ENCODE measurements at regions not wholly inside any gene's neighbourhood (a gene's known extent, or its start where the extent isn't known, plus 50 kb on each side); places are given as distances from the start of the nearest gene placed in this dataset.

DNA sequence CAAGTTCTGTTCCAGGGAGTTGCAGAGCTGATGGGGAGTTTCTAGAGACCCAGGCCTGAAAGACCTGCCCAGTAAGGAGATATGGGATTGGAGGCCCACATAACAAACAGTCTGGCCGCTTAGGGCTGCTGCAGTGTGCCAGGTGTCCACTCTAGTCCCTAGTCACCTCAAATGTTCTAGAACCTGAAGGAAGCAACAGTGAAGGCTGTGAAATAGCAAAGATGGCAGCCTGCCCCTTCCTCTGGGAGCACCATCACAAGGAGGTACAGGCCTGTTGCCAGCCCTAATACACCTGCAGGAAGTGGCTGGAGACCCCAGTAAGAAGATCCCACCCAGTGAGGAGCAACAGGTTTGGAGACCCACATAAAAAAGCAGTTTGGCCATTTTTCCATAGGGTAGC is 783.8 kb upstream of the EDIL3 start:
- no peak overlapping the region for H4K8ac ChIP-seq (replicated peaks; ENCODE audit: insufficient read length, low read depth, low read length)
- no peak overlapping the region for H3K56ac ChIP-seq (ENCODE audit: insufficient read length, low read depth, low read length)
- H3K23me2 ChIP-seq (ENCODE audit: insufficient read length, low read depth, low read length, poor library complexity, severe bottlenecking): no peaks in the 10 kb centered on the region
- peaks cover 0 to 6% (median 3%) of the 10 kb centered on the region in 3 experiments; a peak in 5 of 7 replicates for H3K36me3 Mint-ChIP-seq (ENCODE audit: insufficient read depth in 1 of 3, low read depth in 3 of 3)
- TF ChIP-seq, protein P1, sequence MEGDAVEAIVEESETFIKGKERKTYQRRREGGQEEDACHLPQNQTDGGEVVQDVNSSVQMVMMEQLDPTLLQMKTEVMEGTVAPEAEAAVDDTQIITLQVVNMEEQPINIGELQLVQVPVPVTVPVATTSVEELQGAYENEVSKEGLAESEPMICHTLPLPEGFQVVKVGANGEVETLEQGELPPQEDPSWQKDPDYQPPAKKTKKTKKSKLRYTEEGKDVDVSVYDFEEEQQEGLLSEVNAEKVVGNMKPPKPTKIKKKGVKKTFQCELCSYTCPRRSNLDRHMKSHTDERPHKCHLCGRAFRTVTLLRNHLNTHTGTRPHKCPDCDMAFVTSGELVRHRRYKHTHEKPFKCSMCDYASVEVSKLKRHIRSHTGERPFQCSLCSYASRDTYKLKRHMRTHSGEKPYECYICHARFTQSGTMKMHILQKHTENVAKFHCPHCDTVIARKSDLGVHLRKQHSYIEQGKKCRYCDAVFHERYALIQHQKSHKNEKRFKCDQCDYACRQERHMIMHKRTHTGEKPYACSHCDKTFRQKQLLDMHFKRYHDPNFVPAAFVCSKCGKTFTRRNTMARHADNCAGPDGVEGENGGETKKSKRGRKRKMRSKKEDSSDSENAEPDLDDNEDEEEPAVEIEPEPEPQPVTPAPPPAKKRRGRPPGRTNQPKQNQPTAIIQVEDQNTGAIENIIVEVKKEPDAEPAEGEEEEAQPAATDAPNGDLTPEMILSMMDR (conservative IDR thresholded peaks at IDR 0.05): no peak
- H3K27me3 ChIP-seq (ENCODE audit: insufficient read depth, low read length): no peaks in the 10 kb centered on the region
- H3K27me3 Mint-ChIP-seq (ENCODE audit: low read depth): no peaks in the 10 kb centered on the region
- no peak overlapping the region for H3T11ph ChIP-seq (ENCODE audit: low read length)
- no peak overlapping the region for H2BK120ac ChIP-seq (ENCODE audit: low read depth, low read length, poor library complexity, severe bottlenecking)
- WGBS (ENCODE audit: extremely low coverage, insufficient read length, low lambda C conversion rate): no CpG with 5 or more reads among the region's 1 CpG
- no peak overlapping the region for H2BK20ac ChIP-seq (ENCODE audit: low read depth, low read length, poor library complexity, severe bottlenecking)
- DNase-seq: no peak
- H3K9me3 Mint-ChIP-seq: peaks cover 2 to 8% of the 10 kb centered on the region in 2 experiments; a peak in 3 of 5 replicates
- H3K18ac ChIP-seq (ENCODE audit: insufficient read length, low read depth, low read length): no peak overlapping the region
- no peak overlapping the region for H4K91ac ChIP-seq (ENCODE audit: insufficient read length, low read depth, low read length)
- H4K20me1 ChIP-seq (ENCODE audit: control insufficient read depth, insufficient read depth, insufficient read length): no peaks in the 10 kb centered on the region
- H3K4me3 Mint-ChIP-seq: no peak overlapping the region
- no peak overlapping the region for H3K23ac ChIP-seq (ENCODE audit: insufficient read length, low read depth, low read length)
- H2BK12ac ChIP-seq (ENCODE audit: insufficient read length, low read depth, low read length): no peak overlapping the region
- no peaks in the 10 kb centered on the region for H3K4me1 ChIP-seq (ENCODE audit: insufficient read depth, low read length)
- H2BK5ac ChIP-seq (ENCODE audit: insufficient read length, low read length): no peak overlapping the region
- no peak overlapping the region for H3K27ac ChIP-seq (ENCODE audit: insufficient read length, low read depth, low read length)
- H3K79me1 ChIP-seq (ENCODE audit: insufficient read depth, low read depth, low read length, poor library complexity, severe bottlenecking): no peaks in the 10 kb centered on the region
- H3K9me3 ChIP-seq (ENCODE audit: control insufficient read depth, low read depth, low read length): no peaks in the 10 kb centered on the region
- no peak overlapping the region for H2BK15ac ChIP-seq (ENCODE audit: low read depth, low read length)
- H3K4me1 Mint-ChIP-seq: 0 out of 4 replicates have a peak, but pooled peaks cover 0 to 3% of the 10 kb centered on the region in 2 experiments
- H3K79me2 ChIP-seq (ENCODE audit: insufficient read depth, low read length): no peaks in the 10 kb centered on the region
- H3K27ac Mint-ChIP-seq: no peak overlapping the region
- H4K5ac ChIP-seq (ENCODE audit: insufficient read length, low read depth, low read length): no peak overlapping the region
- H2AFZ ChIP-seq (ENCODE audit: low read length): no peak overlapping the region
- no peak overlapping the region for H2AK5ac ChIP-seq (ENCODE audit: insufficient read length, low read length)
- H3K9ac ChIP-seq (ENCODE audit: extremely low read depth, insufficient read length, low read length): no peak overlapping the region
- no peak overlapping the region for H3K14ac ChIP-seq (ENCODE audit: insufficient read depth, low read length)
- H3K4ac ChIP-seq (ENCODE audit: low read depth, low read length): no peak overlapping the region
- H3K4me2 ChIP-seq (ENCODE audit: insufficient read depth, insufficient read length, low read length): no peak overlapping the region

All from H9 (cell line).